H1 (cell line): ENCODE measurements at regions not wholly inside any gene's neighbourhood (a gene's known extent, or its start where the extent isn't known, plus 50 kb on each side); places are given as distances from the start of the nearest gene placed in this dataset.

Experiments used
- CTCF ChIA-PET: fragments of 300-600 bp; sonication (Branson Sonifier 250); formaldehyde crosslinking; loops from one replicate; lab custom pipeline; 2021; ENCODE audit not compliant: partially characterized antibody; lab: Charles Lee
- POLR2A ChIA-PET: fragments of 300-600 bp; sonication (Branson Sonifier 250); formaldehyde crosslinking; loops from one replicate; lab custom pipeline; 2021; ENCODE audit warnings: inconsistent platforms; ENCODE audit not compliant: partially characterized antibody; lab: Charles Lee
- DNase-seq, 2 experiments: peaks; one replicate each; pipeline versions ENCODE4 v3.0.0 to v3.0.0-alpha.2; 2010 to 2022; ENCODE audit warnings: low spot score in 2 of 2, low read depth in 1 of 2, mixed read lengths in 1 of 2
- FAIRE-seq: peaks from 2 replicates; lab custom pipeline; 2011; peaks lifted over from hg19 to GRCh38; lab: Jason Lieb, UNC
- H2AFZ ChIP-seq: 2 replicates; pipeline ENCODE4 v1.8.1; 2012; ENCODE audit warnings: low read length, inconsistent platforms
- H2AK5ac ChIP-seq: 2 replicates; pipeline ENCODE4 v1.6.1; 2013; ENCODE audit warnings: low read depth, low read length
- H2BK120ac ChIP-seq: replicated peaks from 2 replicates; pipeline ENCODE3; 2013; ENCODE audit warnings: low read depth, low read length, inconsistent platforms
- H2BK12ac ChIP-seq: 2 replicates; pipeline ENCODE4 v1.6.1; 2013; ENCODE audit warnings: low read depth, low read length
- H2BK15ac ChIP-seq: 2 replicates; pipeline ENCODE4 v1.6.1; 2013; ENCODE audit warnings: low read length
- H2BK20ac ChIP-seq: 2 replicates; pipeline ENCODE4 v1.6.1; 2013; ENCODE audit warnings: low read length
- H2BK5ac ChIP-seq: 2 replicates; pipeline ENCODE4 v1.6.1; 2013; ENCODE audit warnings: low read depth, low read length
- H3K14ac ChIP-seq: 2 replicates; pipeline ENCODE4 v1.6.1; 2013; ENCODE audit warnings: inconsistent platforms; ENCODE audit not compliant: insufficient read length
- H3K18ac ChIP-seq: 2 replicates; pipeline ENCODE4 v1.6.1; 2013; ENCODE audit warnings: low read length; ENCODE audit errors: extremely low read depth
- H3K23ac ChIP-seq: 2 replicates; pipeline ENCODE4 v1.6.1; 2013; ENCODE audit warnings: inconsistent platforms; ENCODE audit not compliant: insufficient read length
- H3K23me2 ChIP-seq: 2 replicates; pipeline ENCODE4 v1.6.1; 2013; ENCODE audit warnings: low read depth, low read length
- H3K27ac ChIP-seq: 2 replicates; pipeline ENCODE4 v1.6.1; 2011; ENCODE audit warnings: low read depth, low read length, inconsistent platforms
- H3K27me3 ChIP-seq, 4 experiments: replicated peaks in 1 of 4; 1 replicate in 1 of 4; 2 replicates in 3 of 4; pipeline versions ENCODE4 v1.6.1 to v1.8.1; 2011 to 2013; ENCODE audit warnings: low read length in 3 of 4, mild to moderate bottlenecking in 3 of 4, inconsistent platforms in 2 of 4, mixed read lengths in 2 of 4, moderate library complexity in 1 of 4; ENCODE audit not compliant: control insufficient read depth in 3 of 4, insufficient read depth in 3 of 4; ENCODE audit errors: extremely low read depth in 1 of 4
- H3K36me3 ChIP-seq, 4 experiments: 2 replicates each; pipeline versions ENCODE4 v1.6.1 to v1.8.1; 2011 to 2013; ENCODE audit warnings: mild to moderate bottlenecking in 4 of 4, low read length in 3 of 4, moderate library complexity in 2 of 4, control low read depth in 1 of 4, inconsistent platforms in 1 of 4; ENCODE audit not compliant: insufficient read depth in 4 of 4, control insufficient read depth in 2 of 4
- H3K4ac ChIP-seq: replicated peaks from 2 replicates; pipeline ENCODE3; 2013; ENCODE audit warnings: low read length, low read depth, mixed read lengths, inconsistent platforms; ENCODE audit not compliant: insufficient read length
- H3K4me1 ChIP-seq, 4 experiments: replicated peaks in 1 of 4; 1 replicate in 1 of 4; 2 replicates in 3 of 4; pipeline versions ENCODE4 v1.6.1 to v1.8.1; 2011 to 2013; ENCODE audit warnings: low read length in 3 of 4, inconsistent platforms in 2 of 4, mixed read lengths in 1 of 4; ENCODE audit not compliant: insufficient read depth in 4 of 4, control insufficient read depth in 3 of 4
- H3K4me2 ChIP-seq, 2 experiments: 2 replicates each; pipeline versions ENCODE4 v1.6.1 to v1.8.1; 2011 to 2013; ENCODE audit warnings: low read depth in 2 of 2, low read length in 2 of 2, control low read depth in 1 of 2, inconsistent platforms in 1 of 2, mild to moderate bottlenecking in 1 of 2; ENCODE audit not compliant: insufficient read depth in 1 of 2
- H3K4me3 ChIP-seq, 4 experiments: fragments of 200-600, 300-600 bp in 1 of 4; sonication (generic), shearing (Covaris generic), sonication (Bioruptor Twin) in 1 of 4; 2 replicates each; pipeline versions ENCODE4 v1.5.1 to v1.8.1; 2011 to 2016; ENCODE audit warnings: low read length in 4 of 4, low read depth in 3 of 4, control low read depth in 2 of 4, inconsistent platforms in 2 of 4, mild to moderate bottlenecking in 2 of 4, mixed read lengths in 1 of 4, moderate library complexity in 1 of 4; ENCODE audit not compliant: insufficient read depth in 2 of 4; ENCODE audit errors: extremely low read depth in 1 of 4
- H3K56ac ChIP-seq: replicated peaks from 2 replicates; pipeline ENCODE3; 2013; ENCODE audit warnings: low read depth, mild to moderate bottlenecking, mixed read lengths, low read length, inconsistent platforms; ENCODE audit not compliant: insufficient read length
- H3K79me1 ChIP-seq: 2 replicates; pipeline ENCODE4 v1.6.1; 2013; ENCODE audit warnings: low read depth, low read length, control low read depth
- H3K79me2 ChIP-seq, 2 experiments: 2 replicates each; pipeline versions ENCODE4 v1.6.1 to v1.8.1; 2012 to 2013; ENCODE audit warnings: low read length in 2 of 2, mild to moderate bottlenecking in 2 of 2, inconsistent platforms in 1 of 2; ENCODE audit not compliant: insufficient read depth in 2 of 2, control insufficient read depth in 1 of 2
- H3K9ac ChIP-seq, 4 experiments: replicated peaks in 1 of 4; 1 replicate in 1 of 4; 2 replicates in 3 of 4; pipeline versions ENCODE4 v1.6.1 to v1.8.1; 2011 to 2013; ENCODE audit warnings: low read depth in 3 of 4, low read length in 3 of 4, control low read depth in 2 of 4, mild to moderate bottlenecking in 2 of 4, moderate library complexity in 2 of 4, inconsistent platforms in 1 of 4; ENCODE audit errors: extremely low read depth in 1 of 4
- H3K9me3 ChIP-seq, 2 experiments: 2 replicates each; pipeline versions ENCODE4 v1.6.1 to v1.8.1; 2012 to 2013; ENCODE audit warnings: mild to moderate bottlenecking in 2 of 2, moderate library complexity in 2 of 2, control low read depth in 1 of 2, inconsistent platforms in 1 of 2, low read depth in 1 of 2, low read length in 1 of 2, mixed read lengths in 1 of 2; ENCODE audit not compliant: insufficient read depth in 2 of 2
- H4K20me1 ChIP-seq, 2 experiments: replicated peaks in 1 of 2; 2 replicates each; pipeline versions ENCODE3 to v1.8.1; 2011 to 2013; ENCODE audit warnings: inconsistent platforms in 2 of 2, low read length in 2 of 2, mild to moderate bottlenecking in 1 of 2; ENCODE audit not compliant: insufficient read depth in 2 of 2, control insufficient read depth in 1 of 2
- H4K5ac ChIP-seq: 2 replicates; pipeline ENCODE4 v1.6.1; 2013; ENCODE audit warnings: low read length, low read depth, mixed read lengths, inconsistent platforms; ENCODE audit not compliant: insufficient read length
- H4K8ac ChIP-seq: 2 replicates; pipeline ENCODE4 v1.8.0; 2013; ENCODE audit warnings: mild to moderate bottlenecking, moderate library complexity, low read length, inconsistent platforms; ENCODE audit not compliant: insufficient read depth; ENCODE audit errors: extremely low read depth
- H4K91ac ChIP-seq: replicated peaks from 2 replicates; pipeline ENCODE3; 2013; ENCODE audit warnings: low read length, mixed read lengths, inconsistent platforms; ENCODE audit not compliant: insufficient read length
- ATF3 ChIP-seq: IDR thresholded peaks from 2 replicates; pipeline ENCODE4 v1.6.1; 2011; ENCODE audit warnings: low read depth, mild to moderate bottlenecking, low read length; ENCODE audit not compliant: insufficient read depth
- BCL11A ChIP-seq, 2 experiments: IDR thresholded peaks; one replicate each; pipeline ENCODE4 v1.6.1; 2011; ENCODE audit warnings: low read depth in 2 of 2, low read length in 2 of 2, mild to moderate bottlenecking in 2 of 2
- CHD1 ChIP-seq: IDR thresholded peaks from 2 replicates; pipeline ENCODE4 v1.6.1; 2012; ENCODE audit warnings: low read depth, low read length, improper control_type of control experiment
- CTCF ChIP-seq, 3 experiments: IDR thresholded peaks; 1 replicate in 2 of 3; 2 replicates in 1 of 3; pipeline versions ENCODE4 v1.5.1 to v1.6.1; 2011; ENCODE audit warnings: low read length in 3 of 3, mild to moderate bottlenecking in 3 of 3, inconsistent platforms in 2 of 3, low read depth in 1 of 3, moderate library complexity in 1 of 3; ENCODE audit not compliant: insufficient read depth in 1 of 3; ENCODE audit errors: control extremely low read depth in 1 of 3
- FOSL1 ChIP-seq: IDR thresholded peaks from 2 replicates; pipeline ENCODE4 v1.6.1; 2011; ENCODE audit warnings: mild to moderate bottlenecking, low read depth, low read length, moderate library complexity; ENCODE audit not compliant: insufficient read depth
- GTF2F1 ChIP-seq: IDR thresholded peaks from 2 replicates; pipeline ENCODE4 v1.6.1; 2012; ENCODE audit warnings: low read depth, low read length, improper control_type of control experiment, borderline replicate concordance
- HDAC2 ChIP-seq, 2 experiments: fragments of 300-600 bp in 1 of 2; sonication (generic) in 1 of 2; IDR thresholded peaks; 2 replicates each; pipeline ENCODE4 v1.6.1; 2011 to 2012; ENCODE audit warnings: low read depth in 2 of 2, low read length in 2 of 2, mild to moderate bottlenecking in 2 of 2, moderate library complexity in 2 of 2, borderline replicate concordance in 1 of 2, inconsistent platforms in 1 of 2
- PHF8 ChIP-seq: fragments of 200-600 bp; sonication (generic); conservative IDR thresholded peaks from 2 replicates; pipeline ENCODE4 v1.7.1; 2012; ENCODE audit warnings: low read depth, mild to moderate bottlenecking, inconsistent platforms, low read length, moderate library complexity
- POU5F1 ChIP-seq: IDR thresholded peaks from 2 replicates; pipeline ENCODE4 v1.6.1; 2011; ENCODE audit warnings: low read depth, mild to moderate bottlenecking, low read length, moderate library complexity
- SIRT6 ChIP-seq: IDR thresholded peaks from one replicate; pipeline ENCODE4 v1.7.1; 2012; ENCODE audit warnings: low read length, inconsistent platforms
- ZNF274 ChIP-seq: IDR thresholded peaks from 2 replicates; pipeline ENCODE4 v1.7.0; 2012; ENCODE audit warnings: low read length, borderline replicate concordance; ENCODE audit errors: extremely low read depth
- WGBS, 2 experiments: shearing (Covaris generic) in 1 of 2; methylation state at CpG; one replicate each; pipeline versions ENCODE4 v1.1.6 to v1.1.7; 2013 to 2015; ENCODE audit warnings: low lambda C conversion rate in 2 of 2, mixed read lengths in 2 of 2, inconsistent platforms in 1 of 2, low coverage in 1 of 2, missing lambda C conversion rate in 1 of 2; ENCODE audit not compliant: insufficient replicate concordance in 2 of 2, insufficient coverage in 1 of 2, insufficient read length in 1 of 2; ENCODE audit errors: extremely low coverage in 1 of 2, missing lambda C conversion rate in 1 of 2; 5-methylcytosine and 5-hydroxymethylcytosine counted together

GRCh38 chr1:194117582-194117981 is 931.2 kb upstream of the B3GALT2 start:
- no peak overlapping the region for H3K9ac ChIP-seq
- H3K4me3 ChIP-seq = no peak overlapping the region
- no peak overlapping the region for H2BK20ac ChIP-seq
- H2BK120ac ChIP-seq = peak overlapping the region; percentile 83
- 0 out of 7 replicates have a peak, but pooled peaks cover 0 to 2% (median 0%) of the 10 kb centered on the region in 4 experiments for H3K4me1 ChIP-seq
- H3K4ac ChIP-seq = no peak overlapping the region
- no peak for FAIRE-seq
- no peaks in the 10 kb centered on the region for H3K36me3 ChIP-seq
- H3K56ac ChIP-seq = no peak overlapping the region
- H3K79me2 ChIP-seq = no peaks in the 10 kb centered on the region
- no peak overlapping the region for H2BK15ac ChIP-seq
- H4K20me1 ChIP-seq = no peaks in the 10 kb centered on the region
- 56% methylated on average over 8 of the region's 8 CpGs; no CpG with 5 or more reads in 1 of the 2 experiments for WGBS, 2 experiments
- H3K23ac ChIP-seq = no peak overlapping the region
- peak; percentile 60 to 79 for DNase-seq
- H2AK5ac ChIP-seq = no peak overlapping the region
- no peak overlapping the region for H3K27ac ChIP-seq
- POLR2A ChIA-PET = no interaction called here
- no peaks in the 10 kb centered on the region for H3K27me3 ChIP-seq
- H2BK12ac ChIP-seq = no peak overlapping the region
- no peak overlapping the region; a peak in 1 of 4 replicates for H3K4me2 ChIP-seq
- no peak overlapping the region for H4K91ac ChIP-seq
- H3K23me2 ChIP-seq = no peaks in the 10 kb centered on the region
- CTCF ChIA-PET = interaction anchor here (0.5 to 3.5 kb wide), 15 partner anchors 13 to 594 kb away, joined by 3 to 14 read pairs (median 4); no protein-coding TSS in a partner anchor
- no peak overlapping the region for H4K8ac ChIP-seq
- peak overlapping the region; percentile 52; the same call in 1 of the 2 replicates for H2BK5ac ChIP-seq
- no peak overlapping the region for H3K14ac ChIP-seq
- H3K9me3 ChIP-seq = no peaks in the 10 kb centered on the region
- H2AFZ ChIP-seq = peak overlapping the region; percentile 27; the same call in 1 of the 2 replicates
- no peak overlapping the region for H4K5ac ChIP-seq
- no peak overlapping the region for H3K18ac ChIP-seq
- H3K79me1 ChIP-seq = no peaks in the 10 kb centered on the region
- no peak for TF ChIP-seq POU5F1
- peak in 1 of 2 experiments; percentile 52; a peak in 1 of 4 replicates for TF ChIP-seq HDAC2 (IDR thresholded peaks at IDR 0.05; ENCODE audit: borderline replicate concordance in 1 of 2, low read depth in 2 of 2, low read length in 2 of 2)
- TF ChIP-seq CHD1 = no peak
- no peak for TF ChIP-seq SIRT6
- no peak for TF ChIP-seq BCL11A (IDR thresholded peaks at IDR 0.05; ENCODE audit: low read depth in 2 of 2, low read length in 2 of 2)
- no peak for TF ChIP-seq ATF3
- TF ChIP-seq CTCF (IDR thresholded peaks at IDR 0.05; ENCODE audit: control extremely low read depth in 1 of 3, insufficient read depth in 1 of 3, low read depth in 1 of 3, low read length in 3 of 3) = peak; percentile 73 to 86 (median 78)
- no peak for TF ChIP-seq PHF8
- TF ChIP-seq FOSL1 = no peak
- no peak for TF ChIP-seq ZNF274
- no peak for TF ChIP-seq GTF2F1
